A673 (cell line): ENCODE measurements at regions not wholly inside any gene's neighbourhood (a gene's known extent, or its start where the extent isn't known, plus 50 kb on each side); places are given as distances from the start of the nearest gene placed in this dataset.

Experiments
- BruUV-seq: library from RNA; stranded (reverse); fragments of 400-500 nt; replicated peaks from 2 replicates; lab custom pipeline; 2021; lab: Mats Ljungman, UMichigan
- CTCF ChIA-PET: fragments of 300-600 bp; sonication (Branson Sonifier 250); formaldehyde crosslinking; loops from one replicate; lab custom pipeline; 2022; ENCODE audit warnings: antibody characterized with exemption; lab: Charles Lee
- POLR2A ChIA-PET: fragments of 300-600 bp; sonication (Branson Sonifier 250); formaldehyde crosslinking; loops from one replicate; lab custom pipeline; 2022; ENCODE audit warnings: antibody characterized with exemption; ENCODE audit not compliant: low non-redundant PET; lab: Charles Lee
- DNase-seq: peaks from one replicate; pipeline ENCODE4 v3.0.0-alpha.2; 2015; ENCODE audit warnings: low spot score
- H3K27ac ChIP-seq: fragments of 200-600 bp; sonication (generic); 2 replicates; pipeline ENCODE4 v1.5.1; 2016; ENCODE audit warnings: mixed run types, low read depth, mild to moderate bottlenecking, mixed read lengths, antibody characterized with exemption, low read length; ENCODE audit not compliant: poor library complexity, severe bottlenecking
- H3K27me3 ChIP-seq: fragments of 200-600 bp; sonication (generic); replicated peaks from 2 replicates; pipeline ENCODE4 v1.6.1; 2017; ENCODE audit warnings: mixed run types, low read depth, mild to moderate bottlenecking, mixed read lengths, antibody characterized with exemption, low read length; ENCODE audit not compliant: insufficient read depth, poor library complexity
- H3K36me3 ChIP-seq: fragments of 200-600 bp; sonication (generic); 2 replicates; pipeline ENCODE4 v1.6.1; 2016; ENCODE audit warnings: mixed run types, mild to moderate bottlenecking, mixed read lengths, antibody characterized with exemption, low read length; ENCODE audit not compliant: insufficient read depth, poor library complexity, severe bottlenecking
- H3K4me1 ChIP-seq: fragments of 200-600 bp; sonication (generic); 2 replicates; pipeline ENCODE4 v1.6.1; 2017; ENCODE audit warnings: mixed run types, mild to moderate bottlenecking, mixed read lengths, antibody characterized with exemption, low read length; ENCODE audit not compliant: insufficient read depth, poor library complexity, severe bottlenecking
- H3K4me3 ChIP-seq: fragments of 200-600 bp; sonication (generic); 2 replicates; pipeline ENCODE4 v1.5.1; 2016; ENCODE audit warnings: low read depth, mixed run types, mild to moderate bottlenecking, mixed read lengths, low read length; ENCODE audit not compliant: poor library complexity, severe bottlenecking
- H3K9me3 ChIP-seq: fragments of 200-600 bp; sonication (generic); 2 replicates; pipeline ENCODE4 v1.6.1; 2016; ENCODE audit warnings: mixed run types, low read depth, mild to moderate bottlenecking, mixed read lengths, antibody characterized with exemption, low read length; ENCODE audit not compliant: poor library complexity, severe bottlenecking
- CTCF ChIP-seq: fragments of 300-800, 200-600 bp; sonication (generic); conservative IDR thresholded peaks from 2 replicates; pipeline ENCODE4 v1.5.1; 2017; ENCODE audit warnings: low read depth, mild to moderate bottlenecking, antibody characterized with exemption, low read length, moderate library complexity, mixed read lengths
- EZH2 ChIP-seq: fragments of 200-600 bp; sonication (generic); IDR thresholded peaks from 2 replicates; pipeline ENCODE4 v1.6.1; 2017; ENCODE audit warnings: borderline replicate concordance, low read depth, mild to moderate bottlenecking, mixed read lengths, antibody characterized with exemption, low read length; ENCODE audit not compliant: poor library complexity, severe bottlenecking
- intact Hi-C: fragments of 100-400 bp; cut with micrococcal nuclease; formaldehyde crosslinking; loops from one replicate; pipeline ENCODE4 v1.10.0; 2022; ENCODE audit not compliant: unreplicated experiment

GRCh38 chr9:80811003-80811402, 878.3 kb downstream of the TLE1 start:
- H3K27me3 ChIP-seq = no peaks in the 10 kb centered on the region
- TF ChIP-seq CTCF = no peak
- TF ChIP-seq EZH2 = no peak
- no peak overlapping the region for H3K27ac ChIP-seq
- H3K36me3 ChIP-seq = no peaks in the 10 kb centered on the region
- H3K4me1 ChIP-seq = no peaks in the 10 kb centered on the region
- POLR2A ChIA-PET = no interaction called here
- no peak for DNase-seq
- intact Hi-C loops = no loop called here
- no TSS peak for BruUV-seq
- H3K9me3 ChIP-seq = no peaks in the 10 kb centered on the region
- CTCF ChIA-PET = no interaction called here
- H3K4me3 ChIP-seq = no peak overlapping the region

- Histone ChIP-seq H3K27ac (no peak overlapping the region), H3K27me3 (no peaks in the 10 kb centered on the region), H3K4me3 (no peak overlapping the region), H3K9me3 (no peaks in the 10 kb centered on the region), H3K4me1 (no peaks in the 10 kb centered on the region), H3K36me3 (no peaks in the 10 kb centered on the region)
- BruUV-seq = no TSS peak
- CTCF ChIA-PET = no interaction called here
- no peak for TF ChIP-seq CTCF
- no peak for TF ChIP-seq EZH2
- intact Hi-C loops = no loop called here
- POLR2A ChIA-PET = no interaction called here
- DNase-seq = no peak
Measured at GRCh38 chr9:80806671-80807070, 882.7 kb downstream of the TLE1 start.

DNA sequence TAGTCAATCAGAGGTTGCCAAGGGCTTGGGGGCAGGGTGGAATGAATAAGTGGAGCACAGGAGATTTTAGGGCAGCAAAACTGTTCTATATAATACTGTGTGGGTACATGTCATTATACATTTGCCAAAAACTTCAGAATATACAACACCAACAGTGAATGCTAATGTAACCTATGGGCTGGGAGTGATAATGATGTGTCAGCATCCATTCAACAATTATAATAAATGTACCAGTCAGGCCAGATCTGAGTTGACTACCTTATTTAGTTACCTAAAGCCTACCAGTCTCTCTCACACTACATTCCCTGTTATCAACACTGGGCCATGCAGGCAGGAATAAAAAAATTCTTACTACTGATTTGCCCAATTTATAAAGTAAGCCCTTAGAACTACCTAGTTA, 884.5 kb downstream of the TLE1 start:
- Histone ChIP-seq H3K36me3 (no peaks in the 10 kb centered on the region), H3K4me1 (no peaks in the 10 kb centered on the region), H3K27me3 (no peaks in the 10 kb centered on the region), H3K27ac (no peak overlapping the region), H3K9me3 (peaks cover 6% of the 10 kb centered on the region), H3K4me3 (no peak overlapping the region)
- ChIA-PET CTCF (no interaction called here), POLR2A (no interaction called here)
- no TSS peak for BruUV-seq
- DNase-seq = no peak
- intact Hi-C loops = no loop called here
- TF ChIP-seq CTCF (no peak), EZH2 (no peak)
